ENCODE measurements at regions not wholly inside any gene's neighbourhood (a gene's known extent, or its start where the extent isn't known, plus 50 kb on each side); places are given as distances from the start of the nearest gene placed in this dataset.
A peak's percentile ranks its signal among the peaks of the same experiment; 100 is the strongest.

DNA sequence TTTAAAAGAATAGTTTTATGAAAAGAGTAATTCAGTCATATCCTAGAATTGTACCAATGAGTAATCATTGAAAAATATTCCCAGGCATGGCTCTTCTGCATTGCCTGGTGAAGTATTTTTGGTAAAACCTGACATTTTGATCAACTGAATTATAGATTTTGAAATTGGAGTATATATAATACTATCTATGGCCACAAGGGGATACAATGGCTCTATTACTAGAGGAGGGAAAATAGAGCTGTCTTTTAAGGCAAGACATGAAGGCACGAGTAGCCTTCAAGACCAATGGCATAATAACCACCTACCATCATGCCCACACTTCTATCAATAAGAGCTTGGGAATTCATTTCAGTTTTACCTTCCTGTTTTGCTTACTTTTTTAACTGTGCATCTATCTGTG is 1241.4 kb upstream of the TMEM132C start:
- WGBS, 4 donors, result 45 to 73% (median 52%) methylated on average over 1 of the region's 1 CpG
- no peak overlapping the region for H3K27ac ChIP-seq
- H3K27me3 ChIP-seq, result peaks cover 0 to 12% (median 0%) of the 10 kb centered on the region in 9 donors
- ATAC-seq (no peak), DNase-seq (no peak)
- TF ChIP-seq CTCF (IDR thresholded peaks at IDR 0.05) (peak in 2 of 12 donors; percentile 23 to 32), POLR2A (IDR thresholded peaks at IDR 0.05) (no peak)
- H3K4me3 ChIP-seq, result no peak overlapping the region
- H3K36me3 ChIP-seq, result no peaks in the 10 kb centered on the region
- intact Hi-C loops (cut with DNase I), result no loop called here
- no peaks in the 10 kb centered on the region for H3K9me3 ChIP-seq
- no peaks in the 10 kb centered on the region for H3K4me1 ChIP-seq

DNA sequence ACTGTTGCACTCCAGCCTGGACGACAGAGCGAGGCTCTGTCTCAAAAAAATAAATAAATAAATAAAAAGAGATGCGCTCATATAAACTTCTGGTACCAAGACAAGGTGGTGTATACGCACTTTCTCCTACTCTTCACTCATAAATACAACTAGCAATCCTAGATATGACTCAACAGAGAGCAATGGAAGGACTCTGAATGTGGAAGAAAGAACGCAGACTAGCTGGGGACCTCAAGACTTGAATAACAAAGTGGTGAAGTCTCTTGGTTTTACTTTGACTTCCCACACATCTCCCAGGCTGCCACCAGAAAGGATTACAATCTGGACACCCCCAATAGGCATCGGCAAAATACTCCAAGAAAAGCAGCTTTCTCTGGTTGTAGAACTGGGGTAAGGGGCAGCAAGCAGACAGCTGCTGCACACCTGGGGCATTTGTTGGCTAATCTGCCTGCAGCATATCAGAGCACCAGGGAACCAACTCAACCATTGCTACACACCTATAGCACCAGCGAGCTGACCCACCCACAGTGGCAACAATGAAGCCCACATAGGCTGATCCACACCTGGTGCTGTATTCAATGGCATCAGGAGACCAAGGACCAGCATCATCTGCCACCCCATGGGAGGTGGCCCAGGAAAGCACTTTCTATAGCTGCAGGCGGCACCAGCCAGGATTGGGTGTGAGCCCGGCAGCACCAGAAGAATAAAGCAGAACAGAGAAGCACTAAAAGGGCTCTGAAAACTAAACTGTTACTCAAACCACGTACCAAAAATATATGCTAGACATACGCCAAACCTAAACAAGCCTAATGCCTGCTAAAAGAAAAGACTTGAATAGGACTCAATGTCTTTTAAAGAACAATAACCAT is 1231.7 kb upstream of the TMEM132C start:
- TF ChIP-seq POLR2A (IDR thresholded peaks at IDR 0.05), result no peak
- TF ChIP-seq CTCF (IDR thresholded peaks at IDR 0.05), result no peak
- Histone ChIP-seq H3K9me3 (no peaks in the 10 kb centered on the region), H3K4me1 (no peaks in the 10 kb centered on the region), H3K36me3 (no peaks in the 10 kb centered on the region), H3K27me3 (peaks cover 0 to 19% (median 0%) of the 10 kb centered on the region in 9 donors), H3K27ac (no peak overlapping the region), H3K4me3 (no peak overlapping the region)
- 83 to 89% (median 87%) methylated on average over 10 to 11 of the region's 11 CpGs for WGBS, 4 donors
- intact Hi-C loops (cut with DNase I), result no loop called here
- ATAC-seq (no peak), DNase-seq (no peak)

DNA sequence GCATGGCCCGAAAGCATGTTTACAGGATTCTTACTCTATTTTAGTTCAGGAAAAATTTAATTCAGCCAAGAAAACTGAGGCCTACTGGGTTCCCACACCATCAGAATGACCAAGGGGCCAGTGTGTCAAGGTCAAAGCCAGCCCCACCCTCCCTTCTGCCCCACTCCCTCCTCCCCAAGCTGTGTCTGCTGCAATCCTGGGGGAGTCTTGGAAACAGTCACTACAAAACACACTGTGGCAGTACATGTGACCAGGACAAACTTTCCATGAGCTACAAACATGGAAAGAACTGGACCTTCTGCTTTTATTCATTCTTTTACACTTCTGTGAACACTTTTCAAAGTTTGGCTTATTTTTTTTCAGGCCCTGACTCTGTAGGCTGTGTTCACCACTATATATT is 1228.8 kb upstream of the TMEM132C start:
- Histone ChIP-seq H3K4me3 (no peak overlapping the region), H3K9me3 (no peaks in the 10 kb centered on the region), H3K27ac (no peak overlapping the region), H3K27me3 (peaks cover 0 to 14% (median 0%) of the 10 kb centered on the region in 9 donors), H3K36me3 (no peaks in the 10 kb centered on the region), H3K4me1 (no peaks in the 10 kb centered on the region)
- ATAC-seq (no peak), DNase-seq (no peak)
- intact Hi-C loops (cut with DNase I), result no loop called here
- no peak for TF ChIP-seq POLR2A (IDR thresholded peaks at IDR 0.05)
- TF ChIP-seq CTCF (IDR thresholded peaks at IDR 0.05), result no peak
- WGBS, 4 donors, result 90 to 98% (median 93%) methylated on average over 1 of the region's 1 CpG

GRCh38 chr12:127038761-127039160 is 1228.2 kb upstream of the TMEM132C start:
- ATAC-seq, result no peak
- no peaks in the 10 kb centered on the region for H3K36me3 ChIP-seq
- H3K4me1 ChIP-seq, result no peaks in the 10 kb centered on the region
- H3K9me3 ChIP-seq, result no peaks in the 10 kb centered on the region
- intact Hi-C loops (cut with DNase I), result no loop called here
- DNase-seq, result no peak
- H3K27me3 ChIP-seq, result peaks cover 0 to 19% (median 0%) of the 10 kb centered on the region in 9 donors
- no peak for TF ChIP-seq POLR2A (IDR thresholded peaks at IDR 0.05)
- no peak for TF ChIP-seq CTCF (IDR thresholded peaks at IDR 0.05)
- no peak overlapping the region for H3K27ac ChIP-seq
- WGBS, 4 donors, result 71 to 75% (median 72%) methylated on average over 10 of the region's 10 CpGs
- H3K4me3 ChIP-seq, result no peak overlapping the region

Data from heart left ventricle (tissue), 16 donors.